GM12872 (cell line): ENCODE measurements at regions not wholly inside any gene's neighbourhood (a gene's known extent, or its start where the extent isn't known, plus 50 kb on each side); places are given as distances from the start of the nearest gene placed in this dataset.

Experiments
- CTCF ChIP-seq: IDR thresholded peaks from 3 replicates; pipeline ENCODE4 v1.5.1; 2011; ENCODE audit warnings: low read depth, mild to moderate bottlenecking, low read length, moderate library complexity; ENCODE audit not compliant: insufficient read depth

- no peak for TF ChIP-seq CTCF
These were observed 51.1 kb upstream of the SLC66A3 start for GRCh38 chr2:11103984-11104793.

- TF ChIP-seq CTCF, result no peak
These were observed 50.2 kb upstream of the SLC66A3 start for GRCh38 chr2:11104794-11105660.
